B cell (primary cell): ENCODE measurements at regions not wholly inside any gene's neighbourhood (a gene's known extent, or its start where the extent isn't known, plus 50 kb on each side); places are given as distances from the start of the nearest gene placed in this dataset.

ENCODE experiments used
- ATAC-seq: fragments of 200-7000 bp; cut with Tn5 transposase; one replicate; pipeline ENCODE4 v1.10.0; 2021; ENCODE audit warnings: low read depth, mild to moderate bottlenecking, moderate number of reproducible peaks, moderate library complexity
- CTCF ChIA-PET: fragments of 350-600 bp; sonication (Branson Sonifier 250); formaldehyde crosslinking; loops from one replicate; lab custom pipeline; 2021; ENCODE audit warnings: antibody characterized with exemption, inconsistent platforms; lab: Charles Lee
- POLR2A ChIA-PET: fragments of 350-600 bp; sonication (Branson Sonifier 250); formaldehyde crosslinking; loops from one replicate; lab custom pipeline; 2021; ENCODE audit warnings: antibody characterized with exemption; lab: Charles Lee
- DNase-seq: peaks from one replicate; pipeline ENCODE4 v3.0.0; 2013
- H2AFZ ChIP-seq: 2 replicates; pipeline ENCODE4 v1.6.1; 2012; ENCODE audit warnings: mild to moderate bottlenecking, low read depth, low read length; ENCODE audit not compliant: insufficient read depth, poor library complexity, severe bottlenecking
- H3K27ac ChIP-seq, 2 donors: 1 replicate in 1 of 2; 2 replicates in 1 of 2; pipeline ENCODE4 v1.5.1; 2012 to 2013; ENCODE audit warnings: low read length in 2 of 2, mild to moderate bottlenecking in 2 of 2, moderate library complexity in 1 of 2
- H3K27me3 ChIP-seq, 4 experiments: fragments of 200-600 bp in 1 of 4; sonication (generic) in 1 of 4; replicated peaks in 1 of 4; 1 replicate in 2 of 4; 2 replicates in 2 of 4; pipeline versions ENCODE4 v1.6.1 to v1.7.0; 2013 to 2016; ENCODE audit warnings: low read length in 3 of 4, mild to moderate bottlenecking in 2 of 4, mixed read lengths in 1 of 4, moderate library complexity in 1 of 4; ENCODE audit not compliant: insufficient read depth in 4 of 4, control insufficient read depth in 3 of 4; ENCODE audit errors: control extremely low read depth in 1 of 4
- H3K36me3 ChIP-seq, 2 experiments: replicated peaks in 1 of 2; 1 replicate in 1 of 2; 2 replicates in 1 of 2; pipeline versions ENCODE4 v1.6.1 to v1.7.1; 2013; ENCODE audit warnings: low read length in 1 of 2; ENCODE audit not compliant: insufficient read depth in 2 of 2, control insufficient read depth in 1 of 2; ENCODE audit errors: control extremely low read depth in 1 of 2, extremely low read depth in 1 of 2
- H3K4me1 ChIP-seq, 2 donors: fragments of 200-600 bp in 1 of 2; sonication (generic) in 1 of 2; 1 replicate in 1 of 2; 2 replicates in 1 of 2; pipeline versions ENCODE4 v1.5.1 to v1.6.1; 2013 to 2017; ENCODE audit warnings: low read length in 2 of 2; ENCODE audit not compliant: control insufficient read depth in 2 of 2, insufficient read depth in 2 of 2
- H3K4me2 ChIP-seq: replicated peaks from 2 replicates; pipeline ENCODE3; 2012; ENCODE audit warnings: mild to moderate bottlenecking, low read depth, low read length; ENCODE audit not compliant: poor library complexity, severe bottlenecking
- H3K4me3 ChIP-seq, 5 experiments: fragments of 200-600 bp in 1 of 5; sonication (generic) in 1 of 5; 1 replicate in 3 of 5; 2 replicates in 2 of 5; pipeline versions ENCODE4 v1.5.1 to v1.7.0; 2011 to 2016; ENCODE audit warnings: low read length in 4 of 5, mild to moderate bottlenecking in 4 of 5, low read depth in 2 of 5, control low read depth in 1 of 5, moderate library complexity in 1 of 5; ENCODE audit not compliant: insufficient read depth in 1 of 5; ENCODE audit errors: control extremely low read depth in 1 of 5, extremely low read depth in 1 of 5
- H3K79me2 ChIP-seq: fragments of 200-600 bp; sonication (generic); one replicate; pipeline ENCODE4 v1.6.0; 2016; ENCODE audit warnings: low read length; ENCODE audit not compliant: control insufficient read depth, insufficient read depth
- H3K9ac ChIP-seq: fragments of 200-600 bp; sonication (generic); 2 replicates; pipeline ENCODE4 v1.6.1; 2017; ENCODE audit warnings: mild to moderate bottlenecking, low read length, moderate library complexity
- H3K9me3 ChIP-seq, 3 donors: one replicate each; pipeline versions ENCODE4 v1.6.1 to v1.7.1; 2013; ENCODE audit warnings: low read length in 2 of 3; ENCODE audit not compliant: control insufficient read depth in 2 of 3, insufficient read depth in 1 of 3; ENCODE audit errors: control extremely low read depth in 1 of 3
- H4K20me1 ChIP-seq: 2 replicates; pipeline ENCODE4 v1.6.0; 2012; ENCODE audit warnings: mild to moderate bottlenecking, low read length; ENCODE audit not compliant: insufficient read depth, control insufficient read depth, poor library complexity, severe bottlenecking
- H3K27ac Mint-ChIP-seq: one replicate; pipeline ENCODE4 v1.8.0; 2021; ENCODE audit warnings: mixed read lengths
- H3K27me3 Mint-ChIP-seq: one replicate; pipeline ENCODE4 v1.8.0; 2021; ENCODE audit warnings: mixed read lengths
- H3K4me1 Mint-ChIP-seq: one replicate; pipeline ENCODE4 v1.8.0; 2021; ENCODE audit warnings: mixed read lengths
- H3K4me3 Mint-ChIP-seq: one replicate; pipeline ENCODE4 v1.8.0; 2021; ENCODE audit warnings: mixed read lengths
- H3K9me3 Mint-ChIP-seq: one replicate; pipeline ENCODE4 v1.8.0; 2022; ENCODE audit warnings: mixed read lengths; ENCODE audit not compliant: insufficient read depth
- CTCF ChIP-seq: fragments of 200-600 bp; IDR thresholded peaks from one replicate; pipeline ENCODE4 v1.8.0; 2022; ENCODE audit warnings: antibody characterized with exemption, mild to moderate bottlenecking
- EZH2 ChIP-seq: IDR thresholded peaks from 2 replicates; pipeline ENCODE4 v1.6.1; 2012; ENCODE audit warnings: borderline replicate concordance, low read depth, mild to moderate bottlenecking, moderate library complexity, low read length; ENCODE audit not compliant: insufficient read depth, poor library complexity, severe bottlenecking
- WGBS: methylation state at CpG from one replicate; pipeline ENCODE4 v1.1.5; 2013; ENCODE audit warnings: missing lambda C conversion rate; ENCODE audit not compliant: insufficient coverage; 5-methylcytosine and 5-hydroxymethylcytosine counted together
- intact Hi-C: fragments of 100-400 bp; cut with micrococcal nuclease; formaldehyde crosslinking; loops from one replicate; pipeline ENCODE4 v1.10.0; 2022

GRCh38 chr3:31086698-31087097 is 192.2 kb upstream of the GADL1 start:
- H3K27ac Mint-ChIP-seq: no peak overlapping the region
- Histone ChIP-seq H4K20me1 (no peaks in the 10 kb centered on the region), H3K4me2 (no peak overlapping the region), H3K36me3 (no peaks in the 10 kb centered on the region), H3K27ac (no peak overlapping the region), H3K4me3 (no peak overlapping the region), H3K4me1 (no peaks in the 10 kb centered on the region), H3K79me2 (no peaks in the 10 kb centered on the region), H3K27me3 (no peaks in the 10 kb centered on the region), H3K9ac (no peak overlapping the region), H2AFZ (no peak overlapping the region), H3K9me3 (no peaks in the 10 kb centered on the region)
- ChIA-PET CTCF (no interaction called here), POLR2A (no interaction called here)
- DNase-seq (no peak), ATAC-seq (no peak)
- no peaks in the 10 kb centered on the region for H3K27me3 Mint-ChIP-seq
- no peaks in the 10 kb centered on the region for H3K4me1 Mint-ChIP-seq
- TF ChIP-seq EZH2: no peak
- TF ChIP-seq CTCF: no peak
- no peak overlapping the region for H3K4me3 Mint-ChIP-seq
- intact Hi-C loops: no loop called here
- H3K9me3 Mint-ChIP-seq: no peaks in the 10 kb centered on the region

- WGBS: 94% methylated on average over 2 of the region's 2 CpGs
- Mint-ChIP-seq H3K27me3 (peaks cover 9% of the 10 kb centered on the region), H3K9me3 (no peaks in the 10 kb centered on the region), H3K27ac (no peak overlapping the region), H3K4me1 (peaks cover 5% of the 10 kb centered on the region), H3K4me3 (no peak overlapping the region)
- CTCF ChIA-PET: no interaction called here
- Histone ChIP-seq H3K9ac (no peak overlapping the region), H2AFZ (no peak overlapping the region), H4K20me1 (no peaks in the 10 kb centered on the region), H3K9me3 (no peaks in the 10 kb centered on the region), H3K4me2 (no peak overlapping the region), H3K27ac (no peak overlapping the region), H3K4me1 (peaks cover 2 to 3% of the 10 kb centered on the region in 2 donors), H3K36me3 (no peaks in the 10 kb centered on the region), H3K27me3 (no peaks in the 10 kb centered on the region), H3K4me3 (no peak overlapping the region), H3K79me2 (no peaks in the 10 kb centered on the region)
- POLR2A ChIA-PET: no interaction called here
- TF ChIP-seq EZH2: no peak
- no peak for TF ChIP-seq CTCF
- no peak for DNase-seq
- no peak for ATAC-seq
- intact Hi-C loops: no loop called here
Observed at GRCh38 chr3:31091748-31092147, 197.3 kb upstream of the GADL1 start.
